ENCODE measurements at regions not wholly inside any gene's neighbourhood (a gene's known extent, or its start where the extent isn't known, plus 50 kb on each side); places are given as distances from the start of the nearest gene placed in this dataset.
"Not testable (repeated sequence)": the region's sequence is repeated elsewhere in the genome, so short reads cannot be mapped to it uniquely, and the experiment has no call there.

GRCh38 chr1:60619581-60619980, 462.8 kb upstream of the NFIA start:
- no peak for TF ChIP-seq CTCF (IDR thresholded peaks at IDR 0.05; ENCODE audit: low read depth, low read length)
- H3K4me3 ChIP-seq (ENCODE audit: low read depth, low read length): no peak overlapping the region

GRCh38 chr1:60615666-60616065, 466.7 kb upstream of the NFIA start:
- H3K4me3 ChIP-seq (ENCODE audit: low read depth, low read length): no peak overlapping the region

GRCh38 chr1:60612790-60613189, 469.6 kb upstream of the NFIA start:
- TF ChIP-seq CTCF (IDR thresholded peaks at IDR 0.05; ENCODE audit: low read depth, low read length): no peak
- no peak overlapping the region for H3K4me3 ChIP-seq (ENCODE audit: low read depth, low read length)

More at GRCh38 chr1:60615666-60616065, 466.7 kb upstream of the NFIA start:
- no peak for TF ChIP-seq CTCF (IDR thresholded peaks at IDR 0.05; ENCODE audit: low read depth, low read length)

- not testable (repeated sequence) for H3K4me3 ChIP-seq (ENCODE audit: low read depth, low read length)
These were observed 475.4 kb upstream of the NFIA start for GRCh38 chr1:60606921-60607320.

- no peak overlapping the region for H3K4me3 ChIP-seq (ENCODE audit: low read depth, low read length)
- no peak for TF ChIP-seq CTCF (IDR thresholded peaks at IDR 0.05; ENCODE audit: low read depth, low read length)
These were observed 481.8 kb upstream of the NFIA start for GRCh38 chr1:60600532-60600931.

GRCh38 chr1:60599574-60599973, 482.8 kb upstream of the NFIA start:
- H3K4me3 ChIP-seq (ENCODE audit: low read depth, low read length): no peak overlapping the region
- TF ChIP-seq CTCF (IDR thresholded peaks at IDR 0.05; ENCODE audit: low read depth, low read length): no peak

GRCh38 chr1:60598041-60598910, 484.1 kb upstream of the NFIA start:
- no peak for TF ChIP-seq CTCF (IDR thresholded peaks at IDR 0.05; ENCODE audit: low read depth, low read length)
- H3K4me3 ChIP-seq (ENCODE audit: low read depth, low read length): no peak overlapping the region
